Stimulated activated CD8-positive, alpha-beta memory T cell treated with anti-CD3 and anti-CD28 coated beads, Interleukin-4, amount 100 ng/mL, for 48 hours (primary cell): ENCODE measurements at regions not wholly inside any gene's neighbourhood (a gene's known extent, or its start where the extent isn't known, plus 50 kb on each side); places are given as distances from the start of the nearest gene placed in this dataset.

Source experiments
- DNase-seq: peaks from one replicate; pipeline ENCODE4 v3.0.0-alpha.2; 2020

DNA sequence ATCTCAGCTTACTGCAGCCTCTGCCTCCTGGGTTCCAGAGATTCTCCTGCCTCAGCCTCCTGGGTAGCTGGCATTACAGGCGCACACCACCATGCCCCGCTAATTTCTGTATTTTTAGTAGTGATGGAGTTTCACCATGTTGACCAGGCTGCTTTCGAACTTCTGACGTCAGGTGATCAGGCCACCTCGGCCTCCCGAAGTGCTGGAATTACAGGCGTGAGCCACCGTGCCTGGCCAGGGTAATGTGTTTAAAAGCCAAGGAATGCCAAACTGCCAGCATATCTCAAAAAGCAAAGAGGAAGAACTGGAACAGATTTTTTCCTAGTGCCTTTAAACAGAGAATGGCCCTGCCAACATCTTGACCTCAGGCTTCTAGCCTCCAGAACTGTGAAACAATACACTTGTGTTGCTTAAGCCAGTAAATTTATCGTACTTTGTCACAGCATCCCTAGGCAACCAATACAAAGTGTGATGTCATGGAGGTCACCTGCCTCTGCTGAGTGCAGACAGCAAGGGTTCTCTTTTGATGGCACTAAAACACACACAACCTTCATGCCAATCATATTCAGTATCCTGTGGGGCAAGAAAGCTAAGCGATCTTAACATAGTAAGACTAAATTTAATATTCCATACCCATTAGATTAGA, 858.3 kb upstream of the TMPRSS15 start:
- no peak for DNase-seq

DNA sequence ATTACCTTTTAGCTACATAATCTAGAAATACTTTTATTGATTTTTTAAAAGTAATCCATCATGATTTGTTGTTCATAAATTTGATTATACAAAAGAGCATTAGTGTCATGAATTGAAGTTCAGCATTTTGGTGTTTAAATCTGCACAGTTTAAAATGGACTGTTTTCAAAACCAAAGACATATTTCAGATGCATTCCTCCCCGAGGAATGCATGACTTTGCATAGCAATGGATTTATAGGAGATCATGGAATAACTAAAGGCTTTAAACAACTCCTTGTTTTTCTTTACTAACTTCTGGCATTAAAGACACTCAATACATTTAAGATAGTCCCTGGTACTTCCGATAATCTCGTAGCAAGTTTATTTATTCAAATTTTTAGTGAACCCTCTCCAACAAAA, 863.1 kb upstream of the TMPRSS15 start:
- DNase-seq, result no peak

DNA sequence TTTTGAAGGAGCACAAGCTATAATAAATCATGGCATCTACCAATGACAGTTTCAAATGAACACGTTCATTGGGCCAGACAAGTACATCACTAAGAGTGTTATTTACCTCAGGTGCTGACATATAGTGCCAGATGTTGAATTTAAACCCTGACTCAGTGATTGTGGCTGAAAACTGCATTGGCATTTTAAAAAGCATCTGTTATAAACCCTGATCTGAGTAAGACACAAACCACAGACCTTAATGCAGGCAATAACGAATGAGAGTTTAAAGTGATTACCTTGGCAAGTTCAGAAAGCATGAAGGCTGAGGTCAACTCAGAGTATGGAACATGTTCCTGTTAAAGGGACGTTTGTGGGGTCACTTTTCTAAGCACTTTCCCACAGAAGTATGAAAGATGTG, 865.1 kb upstream of the TMPRSS15 start:
- no peak for DNase-seq

DNA sequence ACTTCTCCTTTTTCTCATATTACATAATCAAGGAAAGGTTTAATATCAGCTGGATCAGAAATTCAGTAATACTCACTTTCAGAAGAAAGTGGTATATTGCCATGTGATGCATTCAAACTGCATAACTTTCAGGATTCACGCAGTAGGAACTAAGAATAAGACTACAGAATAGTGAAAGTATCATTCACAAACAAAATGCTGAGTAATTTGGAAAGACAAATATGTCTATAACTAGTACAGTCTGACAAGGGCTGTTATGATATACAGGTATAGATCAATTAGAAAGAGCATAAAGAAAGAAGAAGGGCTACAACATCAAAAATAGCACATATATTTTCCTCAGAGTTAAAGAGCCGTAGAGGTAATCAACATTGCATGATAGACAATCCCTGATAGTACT, 871.5 kb upstream of the TMPRSS15 start:
- no peak for DNase-seq

DNA sequence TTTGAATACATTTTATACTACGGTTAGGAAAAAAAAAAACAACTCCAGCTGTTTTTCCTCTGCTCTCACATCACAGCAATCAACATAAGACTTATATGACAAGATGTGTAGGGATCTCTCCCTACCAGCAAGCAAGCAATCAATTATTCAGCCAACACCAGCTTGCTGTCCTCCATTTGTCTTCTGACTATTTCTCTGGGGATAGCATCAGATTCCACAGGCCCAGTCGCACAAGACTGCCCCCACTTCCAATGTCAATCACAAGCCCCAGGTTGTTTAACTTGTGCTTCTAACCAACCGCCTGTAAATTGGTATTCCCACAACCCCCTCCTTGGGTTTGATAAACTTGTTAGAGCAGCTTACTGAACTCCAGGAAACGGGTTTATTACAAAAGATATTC, 873.1 kb upstream of the TMPRSS15 start:
- no peak for DNase-seq

DNA sequence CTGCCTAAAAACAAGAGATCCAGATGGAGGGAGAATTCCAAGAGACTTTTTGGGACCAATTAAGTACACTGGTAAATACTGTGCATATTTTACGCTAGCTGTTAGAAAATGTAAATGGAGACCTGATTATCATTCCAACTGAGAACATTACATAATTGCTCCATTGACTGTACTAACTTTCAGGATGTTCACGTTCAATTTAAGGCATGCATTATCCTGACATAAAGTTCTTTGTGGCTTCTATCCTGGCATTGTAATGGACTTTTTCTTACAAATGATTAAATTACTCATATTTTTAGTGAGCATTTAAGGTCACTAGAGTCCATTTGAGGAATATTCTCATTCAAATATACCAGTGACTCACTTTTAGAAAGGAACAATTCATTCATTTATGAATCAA, 883.3 kb upstream of the TMPRSS15 start:
- no peak for DNase-seq

DNA sequence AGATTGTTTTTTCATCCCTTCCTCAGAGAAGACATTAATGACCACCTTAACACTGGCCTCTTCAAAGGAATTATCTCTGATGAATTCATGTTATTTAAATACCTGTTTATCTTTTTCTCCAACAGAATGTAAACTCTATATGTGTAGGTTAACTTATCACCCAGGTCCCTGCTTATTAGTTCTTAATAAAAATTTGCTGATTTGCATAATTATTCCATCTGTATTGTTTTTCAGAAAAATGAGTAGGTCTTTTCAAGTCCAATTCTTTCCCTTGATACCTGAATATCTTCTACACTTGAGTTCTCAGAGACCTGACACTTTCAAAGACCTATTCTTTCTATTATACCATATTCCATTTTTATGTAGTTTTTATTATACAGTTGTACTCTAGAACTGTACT, 886.7 kb upstream of the TMPRSS15 start:
- no peak for DNase-seq

DNA sequence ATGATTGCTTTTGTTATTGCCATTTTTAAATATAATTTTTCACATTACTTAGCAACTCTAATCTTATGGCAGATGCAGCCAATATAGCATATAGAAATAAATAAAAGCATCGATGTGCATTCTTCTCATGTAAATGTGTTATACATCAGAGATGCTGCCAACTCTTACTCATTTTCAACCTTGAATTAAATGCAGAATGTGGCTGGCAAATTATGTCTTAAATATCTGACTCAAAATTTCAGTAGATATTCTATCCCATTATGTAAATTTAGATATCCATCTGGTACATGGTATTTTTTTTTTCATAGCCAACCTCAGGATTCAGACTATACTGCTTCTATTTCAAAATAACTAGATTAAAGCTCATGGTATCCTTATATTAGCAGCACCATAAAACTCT, 916.7 kb upstream of the TMPRSS15 start:
- DNase-seq, result no peak

DNA sequence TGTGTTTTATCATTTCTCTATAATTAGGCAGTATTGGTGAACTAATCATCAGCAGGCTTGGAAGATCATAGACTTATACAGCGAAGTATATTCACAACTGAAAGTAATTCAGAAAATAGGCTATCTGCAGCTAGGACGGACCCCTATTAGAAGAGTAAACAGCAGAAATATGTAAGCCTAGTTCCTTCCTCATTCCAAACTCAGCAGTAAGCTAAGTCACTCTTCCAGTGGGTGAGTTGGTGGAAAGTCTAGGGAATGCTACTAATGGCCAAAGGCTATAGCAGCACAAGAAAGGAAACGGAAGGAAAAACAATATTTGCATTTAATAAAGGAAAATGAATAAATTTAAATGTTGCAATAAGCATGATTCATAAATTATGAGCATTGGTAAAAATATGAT, 918.1 kb upstream of the TMPRSS15 start:
- DNase-seq, result no peak

DNA sequence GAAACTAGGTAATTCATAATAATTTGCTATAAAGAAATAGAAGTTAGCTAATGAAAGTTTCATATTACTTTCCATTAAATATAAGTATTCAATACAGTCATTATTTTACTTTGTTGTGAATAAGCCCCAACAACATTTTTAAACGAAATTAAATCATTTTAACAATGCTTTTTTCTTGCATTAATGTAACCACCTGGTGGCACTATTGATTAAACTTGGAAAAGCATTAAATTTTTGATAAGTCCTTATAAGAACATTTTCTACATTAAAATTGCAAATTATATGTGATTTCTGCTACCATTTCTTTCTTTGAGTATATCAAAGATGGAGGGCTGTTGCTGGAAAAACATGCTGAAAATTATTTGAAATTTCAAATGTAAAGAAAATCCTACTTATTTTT, 918.8 kb upstream of the TMPRSS15 start:
- no peak for DNase-seq

DNA sequence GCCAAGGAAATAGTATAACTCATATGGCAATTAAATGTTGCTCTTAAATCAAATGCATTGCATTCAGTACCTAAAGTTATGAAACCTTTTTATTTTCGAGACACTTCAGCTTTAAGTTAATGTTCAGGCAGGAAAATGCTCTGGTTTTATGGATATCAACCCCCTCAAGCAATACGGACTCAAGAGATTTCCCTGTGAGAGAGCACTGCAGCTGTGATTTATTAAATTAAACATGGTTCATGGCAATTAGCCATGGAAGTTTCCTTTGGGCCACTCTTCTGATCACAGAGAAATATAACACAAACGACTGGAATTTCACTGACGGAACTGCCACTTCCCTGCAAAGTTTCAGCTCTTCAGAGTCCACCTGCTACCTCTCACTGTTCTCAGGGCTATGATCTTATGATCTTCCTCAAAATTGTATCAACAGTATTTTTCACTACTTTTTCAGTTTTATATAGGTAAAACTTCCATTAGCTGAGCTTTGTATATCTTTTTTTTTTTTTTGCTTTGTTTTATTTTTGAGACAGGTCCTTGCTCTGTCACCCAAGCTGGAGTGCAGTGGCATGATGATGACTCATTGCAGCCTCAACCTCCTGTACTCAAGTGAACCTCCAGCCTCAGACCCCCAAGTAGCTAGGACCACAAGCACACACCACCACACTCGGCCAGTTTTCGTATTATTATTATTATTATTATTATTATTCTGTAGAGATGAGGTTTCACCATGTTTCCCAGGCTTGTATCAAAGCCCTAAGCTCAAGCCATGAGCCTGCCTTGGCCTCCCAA, 923.1 kb upstream of the TMPRSS15 start:
- no peak for DNase-seq

DNA sequence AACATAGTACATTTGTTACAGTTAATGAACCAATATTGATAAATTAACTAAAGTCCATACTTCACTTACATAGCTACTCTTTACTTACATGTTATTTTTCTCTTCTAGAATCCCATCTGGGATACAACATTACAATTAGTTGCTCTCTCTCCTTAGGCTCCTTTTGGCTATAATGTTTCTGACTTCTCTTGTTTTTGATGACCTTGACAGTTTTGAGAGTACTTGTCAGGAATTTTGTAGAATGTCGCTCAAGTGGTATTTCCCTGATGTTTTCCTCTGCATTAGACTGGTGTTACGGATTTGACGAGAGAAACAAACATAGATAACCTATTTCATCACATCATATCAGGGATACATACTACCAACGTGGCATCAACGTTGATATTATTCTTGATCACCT, 925.4 kb upstream of the TMPRSS15 start:
- DNase-seq, result no peak

DNA sequence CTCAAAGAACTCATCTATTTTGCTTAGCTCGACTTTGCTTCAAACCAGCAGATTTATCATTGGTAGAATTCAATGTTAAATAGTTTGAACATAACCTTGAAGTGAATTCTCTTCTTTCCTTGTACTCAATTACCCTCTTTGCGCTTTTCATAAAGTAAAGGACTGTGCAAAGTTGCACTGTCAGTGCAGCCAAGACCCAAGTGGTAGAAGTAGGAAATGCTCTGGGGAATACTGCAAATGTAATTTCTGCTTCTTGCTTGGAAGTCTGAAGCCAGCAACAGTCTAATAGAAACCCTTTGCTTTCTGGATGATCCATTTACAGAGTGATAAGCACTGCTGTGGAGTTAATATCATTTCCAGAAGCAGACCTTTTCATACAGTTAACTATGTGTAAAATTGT, 936.7 kb upstream of the TMPRSS15 start:
- no peak for DNase-seq

DNA sequence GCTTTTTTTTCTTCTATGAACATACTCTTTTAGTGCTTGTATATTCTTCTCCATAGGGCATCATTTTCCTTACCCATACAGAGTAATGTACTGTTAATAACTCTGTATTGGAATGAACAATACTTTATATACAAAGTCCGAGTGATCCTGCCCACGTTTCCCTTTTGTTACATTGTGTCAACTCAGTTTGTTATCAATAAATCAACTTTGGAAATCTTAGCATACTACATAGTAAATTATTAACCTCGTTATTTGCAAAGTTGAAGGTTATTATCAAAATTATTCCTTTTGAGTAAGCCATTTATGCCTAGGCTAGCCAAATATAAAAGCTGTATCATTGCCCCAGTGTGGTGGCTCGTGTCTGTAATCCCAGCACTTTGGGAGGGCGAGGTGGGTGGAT, 937.4 kb upstream of the TMPRSS15 start:
- no peak for DNase-seq

DNA sequence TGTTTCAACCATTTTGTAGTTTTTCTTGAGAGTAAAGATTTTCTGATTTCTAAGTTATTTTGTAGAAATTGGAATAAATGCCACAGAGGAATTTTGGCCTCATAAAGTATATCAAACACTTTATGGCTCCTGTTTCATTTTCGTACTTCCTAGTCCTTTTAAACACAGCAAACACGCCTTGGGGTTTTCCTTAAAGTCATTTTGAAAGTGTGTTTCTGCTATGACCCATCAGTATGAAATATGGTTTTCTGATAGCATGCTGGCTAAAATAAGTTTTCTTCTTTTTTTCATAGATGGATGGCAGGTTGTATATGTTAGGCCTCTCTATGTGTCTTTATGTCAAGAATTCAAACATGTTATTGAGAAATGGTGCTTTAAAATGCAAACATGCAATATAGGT, 940.1 kb upstream of the TMPRSS15 start:
- no peak for DNase-seq

DNA sequence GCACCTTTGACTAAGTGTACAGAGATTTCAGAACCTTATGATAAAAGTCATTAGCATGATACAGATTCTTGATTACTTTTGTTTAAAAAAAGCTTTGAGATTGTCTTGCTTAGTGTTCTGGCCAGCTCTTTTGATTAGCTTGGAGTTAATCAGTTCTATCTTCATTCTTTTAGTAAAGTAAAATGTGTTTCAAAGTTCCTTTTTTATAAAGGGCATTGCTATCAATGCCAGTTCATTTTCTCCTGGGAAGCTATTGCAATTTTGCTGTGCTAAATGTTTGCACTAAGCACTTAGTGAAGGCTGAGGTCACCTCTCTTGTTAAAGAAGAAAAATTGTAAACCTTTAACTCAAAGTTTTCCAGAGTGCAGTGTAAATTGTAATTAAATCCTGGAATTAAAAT, 946.7 kb upstream of the TMPRSS15 start:
- no peak for DNase-seq

DNA sequence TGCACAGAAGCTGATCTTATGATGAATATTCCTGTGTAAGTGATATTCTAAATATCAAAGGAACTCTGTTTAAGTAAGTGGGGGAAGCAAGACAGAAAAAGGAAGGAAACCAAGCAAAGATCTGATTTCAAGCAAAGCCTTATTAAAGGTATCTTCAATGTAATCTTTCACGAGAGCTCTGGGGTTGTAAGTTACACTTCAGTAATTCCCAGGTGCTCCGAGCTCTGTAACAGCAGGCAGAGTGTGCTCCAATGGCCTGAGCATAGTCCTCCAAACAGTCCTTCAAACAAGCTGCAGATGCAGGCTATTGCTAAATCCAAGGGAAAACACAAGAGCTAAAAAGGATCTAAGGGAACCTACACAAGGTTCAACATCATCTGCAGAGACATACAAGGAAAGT, 949.7 kb upstream of the TMPRSS15 start:
- no peak for DNase-seq

DNA sequence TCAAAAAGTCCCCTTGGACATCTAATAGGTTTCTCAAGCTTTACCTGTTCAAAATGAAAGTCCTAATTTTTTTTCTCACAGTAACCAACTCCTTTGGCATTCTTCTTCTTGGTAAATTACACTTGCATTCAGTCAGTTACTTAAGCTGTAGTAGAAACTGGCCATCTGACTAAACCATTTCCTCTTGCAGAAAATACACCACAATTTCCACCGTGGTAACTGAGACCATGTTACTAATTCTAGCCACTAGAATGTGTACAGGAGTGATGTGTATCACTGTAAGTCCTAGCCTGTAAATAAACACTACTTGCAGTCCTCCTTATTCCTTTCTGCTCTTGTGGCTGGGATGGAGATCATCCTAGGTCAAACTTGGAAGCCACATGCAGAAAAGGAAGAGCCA, 965.4 kb upstream of the TMPRSS15 start:
- no peak for DNase-seq

DNA sequence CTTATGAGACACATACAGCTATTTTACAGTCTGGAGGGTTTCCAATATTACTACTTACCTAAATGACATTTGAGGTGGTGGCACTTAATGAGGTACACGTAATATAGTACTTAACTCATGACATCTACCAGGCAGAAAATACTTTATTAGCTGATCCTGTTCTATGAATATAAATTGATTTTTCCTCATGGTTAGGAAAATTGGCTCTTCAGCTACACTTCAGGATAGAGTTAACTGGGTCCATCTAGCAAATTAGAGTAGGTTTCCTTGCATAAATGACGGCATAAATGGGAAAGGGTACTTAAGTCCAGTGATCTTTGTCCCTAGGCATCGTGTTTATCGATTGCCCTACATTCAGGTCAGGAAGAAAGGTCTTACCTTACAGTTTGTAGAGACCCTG, 988.8 kb upstream of the TMPRSS15 start:
- DNase-seq, result no peak

DNA sequence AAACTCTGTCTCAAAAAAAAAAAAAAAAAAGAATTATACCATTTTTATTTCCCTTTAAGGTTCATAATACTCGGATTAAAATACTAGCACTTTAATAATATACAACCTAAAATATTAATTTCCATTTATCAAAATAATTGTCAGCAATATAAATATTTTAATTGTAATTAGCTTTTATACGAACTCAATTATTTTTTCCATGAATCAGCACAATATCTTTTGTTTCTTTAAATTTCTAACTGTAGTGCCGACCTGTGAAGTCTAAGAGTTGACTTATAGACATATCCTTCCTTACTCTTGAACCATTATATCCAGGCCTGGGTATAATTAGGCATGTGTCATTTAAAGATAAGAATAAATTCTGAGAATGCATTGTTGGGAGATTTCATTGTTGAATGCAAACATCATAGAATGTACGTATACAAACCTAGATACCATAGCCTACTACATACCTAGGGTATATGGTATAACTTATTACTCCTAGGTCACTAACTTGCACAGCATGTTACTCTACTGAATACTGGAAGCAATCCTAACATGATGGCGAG, 996.7 kb upstream of the TMPRSS15 start:
- no peak for DNase-seq

DNA sequence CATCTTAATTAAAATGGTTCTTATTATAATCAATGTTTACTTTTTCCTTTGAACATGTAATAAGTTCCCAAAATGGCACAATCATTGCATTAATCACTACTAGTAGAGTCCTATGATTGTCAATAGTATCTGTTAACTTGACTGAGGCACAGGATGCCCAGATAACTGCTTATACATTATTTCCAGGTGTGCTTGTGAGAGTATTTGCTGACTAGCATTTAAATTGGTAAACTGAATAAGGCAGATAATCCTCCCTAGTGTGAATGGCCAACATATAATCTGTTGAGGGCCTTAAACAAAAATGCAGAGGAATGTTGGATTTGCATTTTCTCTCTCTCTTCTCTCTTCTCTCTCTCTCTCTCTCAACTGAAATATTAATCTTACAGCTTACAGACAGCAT, 999.3 kb upstream of the TMPRSS15 start:
- DNase-seq, result no peak

DNA sequence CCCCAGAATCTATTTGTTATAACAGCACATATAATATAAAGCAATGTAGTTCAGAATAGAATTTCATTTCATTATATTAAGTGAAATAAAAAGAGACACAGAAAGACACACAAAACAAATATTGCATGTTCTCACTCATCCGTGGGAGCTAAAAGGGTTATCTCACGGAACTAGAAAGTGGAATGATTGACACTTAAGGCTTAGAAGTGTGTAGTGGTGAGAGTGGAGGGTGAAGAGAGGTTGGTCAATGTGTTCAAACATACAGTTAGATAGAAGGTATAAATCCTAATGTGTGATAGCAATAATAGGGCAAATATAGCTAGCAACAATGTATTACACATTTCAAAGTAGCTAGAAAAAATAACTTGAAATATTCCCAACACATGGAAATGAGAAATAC, 1001.7 kb upstream of the TMPRSS15 start:
- DNase-seq, result no peak

DNA sequence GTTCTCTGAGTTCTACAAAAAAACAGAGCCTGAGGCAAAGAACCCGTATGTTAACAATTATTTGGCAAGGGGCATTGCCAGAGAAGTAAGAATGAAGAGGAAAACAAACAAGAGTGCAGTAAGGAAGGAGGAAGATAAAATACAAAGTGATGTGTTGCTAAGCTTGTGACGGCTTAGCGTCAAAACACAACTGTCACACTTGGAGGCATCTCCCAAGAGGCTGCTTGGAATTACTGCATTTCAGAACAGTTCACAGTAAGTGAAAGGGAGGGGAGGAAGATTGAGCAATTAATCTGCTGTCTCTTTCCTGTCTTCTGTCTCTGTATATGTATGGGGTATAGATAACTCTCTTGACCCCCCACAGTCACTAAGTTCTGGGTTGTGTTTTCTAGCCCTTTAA, 1017.0 kb upstream of the TMPRSS15 start:
- DNase-seq, result no peak

DNA sequence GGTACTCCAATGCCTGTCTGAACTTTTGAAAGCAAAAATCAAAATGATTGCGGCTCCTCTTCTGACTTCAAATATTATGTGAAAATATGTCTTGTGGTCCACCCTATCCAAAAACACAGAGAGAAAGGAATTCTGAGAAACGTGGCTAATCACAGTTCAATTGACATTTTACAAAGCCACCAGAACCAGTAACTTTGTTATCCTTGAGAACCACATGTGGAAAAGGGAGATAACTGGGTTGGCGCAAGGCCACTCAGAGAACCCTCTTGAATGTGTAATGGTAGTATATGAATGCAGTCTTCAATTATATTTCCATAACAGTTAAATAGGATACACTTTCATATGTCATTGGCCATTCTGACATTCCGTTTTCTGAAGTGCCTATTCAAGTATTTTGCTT, 1030.0 kb upstream of the TMPRSS15 start:
- DNase-seq, result no peak
